IMR-90 (cell line): ENCODE measurements at regions not wholly inside any gene's neighbourhood (a gene's known extent, or its start where the extent isn't known, plus 50 kb on each side); places are given as distances from the start of the nearest gene placed in this dataset.

ENCODE experiments used
- ATAC-seq: fragments of 200-7000 bp; cut with Tn5 transposase; 2 replicates; pipeline ENCODE4 v1.9.1; 2020; ENCODE audit warnings: low read depth, mild to moderate bottlenecking, moderate library complexity
- BruUV-seq: library from RNA; stranded (reverse); fragments of 400-500 nt; replicated peaks from 2 replicates; lab custom pipeline; 2021; lab: Mats Ljungman, UMichigan
- CTCF ChIA-PET: fragments of 300-600 bp; formaldehyde crosslinking; extraction: SDS; loops from one replicate; lab custom pipeline; 2021; ENCODE audit warnings: antibody characterized with exemption; lab: Yijun Ruan, JAX
- POLR2A ChIA-PET: fragments of 300-600 bp; sonication (Branson Sonifier 250); formaldehyde crosslinking; loops from one replicate; lab custom pipeline; 2022; ENCODE audit warnings: antibody characterized with exemption; ENCODE audit not compliant: unreplicated experiment; lab: Charles Lee
- DNase-seq: peaks from one replicate; pipeline ENCODE4 v3.0.0; 2013
- H2AFZ ChIP-seq: replicated peaks from 2 replicates; pipeline ENCODE3; 2013; ENCODE audit warnings: low read length, mild to moderate bottlenecking; ENCODE audit not compliant: poor library complexity
- H2AK5ac ChIP-seq: 2 replicates; pipeline ENCODE4 v1.6.1; 2013; ENCODE audit warnings: low read depth, low read length, inconsistent platforms
- H2AK9ac ChIP-seq: replicated peaks from 2 replicates; pipeline ENCODE3; 2013; ENCODE audit warnings: mild to moderate bottlenecking, low read depth, low read length, moderate library complexity; ENCODE audit not compliant: poor library complexity
- H2BK120ac ChIP-seq: 2 replicates; pipeline ENCODE4 v1.6.1; 2013; ENCODE audit warnings: low read depth, low read length, inconsistent platforms
- H2BK15ac ChIP-seq: 3 replicates; pipeline ENCODE4 v1.6.1; 2013; ENCODE audit warnings: low read depth, low read length, inconsistent platforms
- H2BK20ac ChIP-seq: 2 replicates; pipeline ENCODE4 v1.6.1; 2013; ENCODE audit warnings: low read depth, mild to moderate bottlenecking, inconsistent platforms, low read length, moderate library complexity
- H2BK5ac ChIP-seq: 2 replicates; pipeline ENCODE4 v1.6.1; 2013; ENCODE audit warnings: mild to moderate bottlenecking, low read depth, low read length, inconsistent platforms; ENCODE audit not compliant: poor library complexity, severe bottlenecking
- H3K14ac ChIP-seq: replicated peaks from 2 replicates; pipeline ENCODE4 v1.6.1; 2013; ENCODE audit warnings: low read depth, low read length, inconsistent platforms
- H3K18ac ChIP-seq: 2 replicates; pipeline ENCODE4 v1.6.1; 2013; ENCODE audit warnings: low read depth, low read length, control low read depth
- H3K23ac ChIP-seq: 2 replicates; pipeline ENCODE4 v1.6.1; 2013; ENCODE audit warnings: low read depth, low read length, inconsistent platforms
- H3K27ac ChIP-seq: 2 replicates; pipeline ENCODE4 v1.5.1; 2013; ENCODE audit warnings: mild to moderate bottlenecking, control low read depth, low read length; ENCODE audit not compliant: insufficient read depth
- H3K27me3 ChIP-seq: 2 replicates; pipeline ENCODE4 v1.6.1; 2013; ENCODE audit warnings: low read length; ENCODE audit not compliant: control insufficient read depth, insufficient read depth
- H3K36me3 ChIP-seq: 2 replicates; pipeline ENCODE4 v1.6.1; 2013; ENCODE audit warnings: low read length, mixed read lengths; ENCODE audit not compliant: control insufficient read depth, insufficient read depth
- H3K4ac ChIP-seq: 2 replicates; pipeline ENCODE4 v1.6.1; 2013; ENCODE audit warnings: low read depth, low read length, inconsistent platforms
- H3K4me1 ChIP-seq: 2 replicates; pipeline ENCODE4 v1.6.1; 2013; ENCODE audit warnings: low read length, mixed read lengths; ENCODE audit not compliant: control insufficient read depth, insufficient read depth
- H3K4me2 ChIP-seq: 2 replicates; pipeline ENCODE4 v1.6.1; 2013; ENCODE audit warnings: low read depth, mild to moderate bottlenecking, control low read depth, low read length, moderate library complexity
- H3K4me3 ChIP-seq: 2 replicates; pipeline ENCODE4 v1.5.1; 2013; ENCODE audit warnings: low read depth, mild to moderate bottlenecking, control low read depth, low read length, moderate library complexity; ENCODE audit not compliant: insufficient read depth
- H3K56ac ChIP-seq: 2 replicates; pipeline ENCODE4 v1.6.1; 2013; ENCODE audit warnings: low read length, inconsistent platforms; ENCODE audit not compliant: insufficient read depth; ENCODE audit errors: extremely low read depth
- H3K79me1 ChIP-seq, 2 experiments: 2 replicates each; pipeline ENCODE4 v1.6.1; 2013; ENCODE audit warnings: low read length in 2 of 2, inconsistent platforms in 1 of 2, low read depth in 1 of 2
- H3K9ac ChIP-seq: 2 replicates; pipeline ENCODE4 v1.6.1; 2013; ENCODE audit warnings: low read depth, low read length, control low read depth
- H3K9me1 ChIP-seq: 2 replicates; pipeline ENCODE4 v1.6.1; 2013; ENCODE audit warnings: low read length, inconsistent platforms; ENCODE audit not compliant: insufficient read depth
- H3K9me3 ChIP-seq: 2 replicates; pipeline ENCODE4 v1.6.1; 2013; ENCODE audit warnings: low read length; ENCODE audit not compliant: control insufficient read depth, insufficient read depth
- H4K20me1 ChIP-seq: 2 replicates; pipeline ENCODE4 v1.6.1; 2013; ENCODE audit warnings: low read length, inconsistent platforms; ENCODE audit not compliant: insufficient read depth
- H4K5ac ChIP-seq: 2 replicates; pipeline ENCODE4 v1.6.1; 2013; ENCODE audit warnings: mild to moderate bottlenecking, low read depth, low read length, control low read depth
- H4K8ac ChIP-seq, 2 experiments: 2 replicates each; pipeline ENCODE4 v1.6.1; 2013; ENCODE audit warnings: low read depth in 2 of 2, low read length in 2 of 2, control low read depth in 1 of 2, inconsistent platforms in 1 of 2
- H4K91ac ChIP-seq: 2 replicates; pipeline ENCODE4 v1.6.1; 2013; ENCODE audit warnings: low read depth, low read length, inconsistent platforms; ENCODE audit not compliant: insufficient read depth
- BHLHE40 ChIP-seq: fragments of 150-350 bp; IDR thresholded peaks from 2 replicates; pipeline ENCODE4 v1.6.1; 2016; ENCODE audit warnings: mild to moderate bottlenecking, low read depth, low read length
- CEBPB ChIP-seq: IDR thresholded peaks from 2 replicates; pipeline ENCODE4 v1.6.1; 2012; ENCODE audit warnings: low read depth, low read length, improper control_type of control experiment
- MAFK ChIP-seq: IDR thresholded peaks from 2 replicates; pipeline ENCODE4 v1.6.1; 2012; ENCODE audit warnings: low read depth, low read length, improper control_type of control experiment
- RCOR1 ChIP-seq: IDR thresholded peaks from 2 replicates; pipeline ENCODE4 v1.6.1; 2012; ENCODE audit warnings: mild to moderate bottlenecking, low read length, improper control_type of control experiment; ENCODE audit not compliant: insufficient replicate concordance
- WGBS, 2 experiments: methylation state at CpG; one replicate each; pipeline versions ENCODE4 v1.1.5 to v1.1.7; 2013; ENCODE audit warnings: missing lambda C conversion rate in 2 of 2; ENCODE audit not compliant: insufficient read length in 1 of 2; ENCODE audit errors: extremely low coverage in 2 of 2; 5-methylcytosine and 5-hydroxymethylcytosine counted together
- dilution Hi-C: fragments of 300-500 bp; cut with HindIII; formaldehyde crosslinking; loops from one replicate; pipeline ENCODE4 v1.14.3; 2018; ENCODE audit warnings: low sequenced_read_pairs; ENCODE audit not compliant: unreplicated experiment
- in situ Hi-C: fragments of 300-500 bp; cut with MboI; formaldehyde crosslinking; loops from 3 replicates; pipeline ENCODE4 v1.14.3; 2019; ENCODE audit warnings: low sequenced_read_pairs, inconsistent platforms, mixed read lengths
- intact Hi-C: fragments of 100-400 bp; cut with micrococcal nuclease; formaldehyde crosslinking; loops from 2 replicates; pipeline ENCODE4 v1.10.0; 2022
- TF ChIP-seq, protein P1 (sequence below): fragments of 150-350 bp; IDR thresholded peaks from 2 replicates; pipeline ENCODE4 v1.6.1; 2016; ENCODE audit warnings: low read depth, mild to moderate bottlenecking, low read length, moderate library complexity, borderline replicate concordance
- TF ChIP-seq, protein P2 (sequence below): conservative IDR thresholded peaks from 2 replicates; pipeline ENCODE4 v1.5.1; 2012; ENCODE audit warnings: mild to moderate bottlenecking, low read depth, low read length, improper control_type of control experiment

DNA sequence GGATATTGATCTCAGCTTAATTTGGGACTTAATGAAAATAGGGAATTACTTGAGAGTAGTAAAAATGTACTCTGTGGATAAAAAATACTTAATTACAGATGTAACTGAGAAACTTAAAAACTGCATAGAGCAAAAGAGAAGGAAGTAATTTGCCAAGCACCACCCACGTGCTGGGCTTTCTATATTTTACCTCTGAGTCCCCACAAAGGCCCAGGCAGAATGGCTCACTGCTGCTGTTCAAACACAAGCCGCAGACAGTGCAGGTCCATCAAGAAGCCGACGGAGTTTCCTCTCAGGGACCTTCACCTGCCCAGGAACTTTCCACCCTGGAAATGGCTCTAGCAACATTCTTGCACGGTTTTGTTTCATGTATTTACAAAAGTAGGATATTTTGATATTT is 77.2 kb upstream of the TRPM1 start:
- no peak overlapping the region for H2BK15ac ChIP-seq
- H3K36me3 ChIP-seq = no peaks in the 10 kb centered on the region
- intact Hi-C loops = no loop called here
- H3K9me1 ChIP-seq = no peaks in the 10 kb centered on the region
- H3K9ac ChIP-seq = no peak overlapping the region
- ATAC-seq (no peak), DNase-seq (no peak)
- H3K56ac ChIP-seq = no peak overlapping the region
- no peak overlapping the region for H3K4ac ChIP-seq
- no peak overlapping the region for H2AK9ac ChIP-seq
- H4K20me1 ChIP-seq = no peaks in the 10 kb centered on the region
- no peak overlapping the region for H3K4me3 ChIP-seq
- no TSS peak for BruUV-seq
- no peak overlapping the region for H2BK5ac ChIP-seq
- CTCF ChIA-PET = no interaction called here
- H2BK20ac ChIP-seq = no peak overlapping the region
- H3K14ac ChIP-seq = no peak overlapping the region
- dilution Hi-C loops = no loop called here
- H4K91ac ChIP-seq = no peak overlapping the region
- H3K27ac ChIP-seq = no peak overlapping the region
- in situ Hi-C loops = no loop called here
- no peak overlapping the region for H3K18ac ChIP-seq
- H3K9me3 ChIP-seq = no peaks in the 10 kb centered on the region
- H3K27me3 ChIP-seq = peaks cover 1% of the 10 kb centered on the region
- no peak overlapping the region for H2AFZ ChIP-seq
- no peak overlapping the region for H3K23ac ChIP-seq
- POLR2A ChIA-PET = no interaction called here
- no CpG with 5 or more reads among the region's 5 CpGs for WGBS, 2 experiments
- H4K5ac ChIP-seq = no peak overlapping the region
- TF ChIP-seq CEBPB (no peak), RCOR1 (no peak), BHLHE40 (no peak), MAFK (no peak)
- TF ChIP-seq, protein P1, sequence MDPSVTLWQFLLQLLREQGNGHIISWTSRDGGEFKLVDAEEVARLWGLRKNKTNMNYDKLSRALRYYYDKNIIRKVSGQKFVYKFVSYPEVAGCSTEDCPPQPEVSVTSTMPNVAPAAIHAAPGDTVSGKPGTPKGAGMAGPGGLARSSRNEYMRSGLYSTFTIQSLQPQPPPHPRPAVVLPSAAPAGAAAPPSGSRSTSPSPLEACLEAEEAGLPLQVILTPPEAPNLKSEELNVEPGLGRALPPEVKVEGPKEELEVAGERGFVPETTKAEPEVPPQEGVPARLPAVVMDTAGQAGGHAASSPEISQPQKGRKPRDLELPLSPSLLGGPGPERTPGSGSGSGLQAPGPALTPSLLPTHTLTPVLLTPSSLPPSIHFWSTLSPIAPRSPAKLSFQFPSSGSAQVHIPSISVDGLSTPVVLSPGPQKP = no peak
- TF ChIP-seq, protein P2, sequence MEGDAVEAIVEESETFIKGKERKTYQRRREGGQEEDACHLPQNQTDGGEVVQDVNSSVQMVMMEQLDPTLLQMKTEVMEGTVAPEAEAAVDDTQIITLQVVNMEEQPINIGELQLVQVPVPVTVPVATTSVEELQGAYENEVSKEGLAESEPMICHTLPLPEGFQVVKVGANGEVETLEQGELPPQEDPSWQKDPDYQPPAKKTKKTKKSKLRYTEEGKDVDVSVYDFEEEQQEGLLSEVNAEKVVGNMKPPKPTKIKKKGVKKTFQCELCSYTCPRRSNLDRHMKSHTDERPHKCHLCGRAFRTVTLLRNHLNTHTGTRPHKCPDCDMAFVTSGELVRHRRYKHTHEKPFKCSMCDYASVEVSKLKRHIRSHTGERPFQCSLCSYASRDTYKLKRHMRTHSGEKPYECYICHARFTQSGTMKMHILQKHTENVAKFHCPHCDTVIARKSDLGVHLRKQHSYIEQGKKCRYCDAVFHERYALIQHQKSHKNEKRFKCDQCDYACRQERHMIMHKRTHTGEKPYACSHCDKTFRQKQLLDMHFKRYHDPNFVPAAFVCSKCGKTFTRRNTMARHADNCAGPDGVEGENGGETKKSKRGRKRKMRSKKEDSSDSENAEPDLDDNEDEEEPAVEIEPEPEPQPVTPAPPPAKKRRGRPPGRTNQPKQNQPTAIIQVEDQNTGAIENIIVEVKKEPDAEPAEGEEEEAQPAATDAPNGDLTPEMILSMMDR = no peak
- no peak overlapping the region for H3K4me2 ChIP-seq
- H3K79me1 ChIP-seq = no peaks in the 10 kb centered on the region
- no peak overlapping the region for H2AK5ac ChIP-seq
- H3K4me1 ChIP-seq = no peaks in the 10 kb centered on the region
- no peak overlapping the region for H2BK120ac ChIP-seq
- H4K8ac ChIP-seq = no peak overlapping the region
